Neutrophil (primary cell): ENCODE measurements at regions not wholly inside any gene's neighbourhood (a gene's known extent, or its start where the extent isn't known, plus 50 kb on each side); places are given as distances from the start of the nearest gene placed in this dataset.
A peak's percentile ranks its signal among the peaks of the same experiment; 100 is the strongest.
"Not testable (repeated sequence)": the region's sequence is repeated elsewhere in the genome, so short reads cannot be mapped to it uniquely, and the experiment has no call there.

Experiments used
- H3K27ac ChIP-seq: fragments of 200-600 bp; sonication (generic); 2 replicates; pipeline ENCODE4 v1.5.1; 2016; ENCODE audit warnings: mild to moderate bottlenecking, moderate library complexity
- H3K27me3 ChIP-seq: fragments of 200-600 bp; sonication (generic); 2 replicates; pipeline ENCODE4 v1.6.0; 2016; ENCODE audit warnings: mild to moderate bottlenecking
- H3K36me3 ChIP-seq: fragments of 200-600 bp; sonication (generic); 2 replicates; pipeline ENCODE4 v1.5.1; 2017
- H3K4me1 ChIP-seq, 2 experiments: fragments of 200-600 bp in 1 of 2; sonication (generic) in 1 of 2; 1 replicate in 1 of 2; 2 replicates in 1 of 2; pipeline versions ENCODE4 v1.5.1 to v1.6.1; 2013 to 2016; ENCODE audit warnings: low read depth in 1 of 2, low read length in 1 of 2, mild to moderate bottlenecking in 1 of 2, moderate library complexity in 1 of 2; ENCODE audit not compliant: control insufficient read depth in 1 of 2, insufficient read depth in 1 of 2
- H3K4me3 ChIP-seq, 2 experiments: fragments of 200-600 bp in 1 of 2; sonication (generic) in 1 of 2; 1 replicate in 1 of 2; 2 replicates in 1 of 2; pipeline ENCODE4 v1.5.1; 2013 to 2016; ENCODE audit warnings: low read depth in 1 of 2, low read length in 1 of 2, mild to moderate bottlenecking in 1 of 2, moderate library complexity in 1 of 2
- H3K9me3 ChIP-seq: fragments of 200-600 bp; sonication (generic); 2 replicates; pipeline ENCODE4 v1.5.1; 2016
- TF ChIP-seq, protein P1 (sequence below): fragments of 200-600 bp; sonication (generic); IDR thresholded peaks from 2 replicates; pipeline ENCODE4 v1.5.1; 2016; ENCODE audit warnings: antibody characterized with exemption

- Histone ChIP-seq H3K36me3 (no peaks in the 10 kb centered on the region), H3K4me1 (peaks cover 17 to 43% of the 10 kb centered on the region in 2 experiments), H3K9me3 (no peaks in the 10 kb centered on the region), H3K27ac (peak overlapping the region; percentile 47), H3K4me3 (peak overlapping the region in 1 of 2 experiments; percentile 24), H3K27me3 (peaks cover 11% of the 10 kb centered on the region)
- TF ChIP-seq, protein P1, sequence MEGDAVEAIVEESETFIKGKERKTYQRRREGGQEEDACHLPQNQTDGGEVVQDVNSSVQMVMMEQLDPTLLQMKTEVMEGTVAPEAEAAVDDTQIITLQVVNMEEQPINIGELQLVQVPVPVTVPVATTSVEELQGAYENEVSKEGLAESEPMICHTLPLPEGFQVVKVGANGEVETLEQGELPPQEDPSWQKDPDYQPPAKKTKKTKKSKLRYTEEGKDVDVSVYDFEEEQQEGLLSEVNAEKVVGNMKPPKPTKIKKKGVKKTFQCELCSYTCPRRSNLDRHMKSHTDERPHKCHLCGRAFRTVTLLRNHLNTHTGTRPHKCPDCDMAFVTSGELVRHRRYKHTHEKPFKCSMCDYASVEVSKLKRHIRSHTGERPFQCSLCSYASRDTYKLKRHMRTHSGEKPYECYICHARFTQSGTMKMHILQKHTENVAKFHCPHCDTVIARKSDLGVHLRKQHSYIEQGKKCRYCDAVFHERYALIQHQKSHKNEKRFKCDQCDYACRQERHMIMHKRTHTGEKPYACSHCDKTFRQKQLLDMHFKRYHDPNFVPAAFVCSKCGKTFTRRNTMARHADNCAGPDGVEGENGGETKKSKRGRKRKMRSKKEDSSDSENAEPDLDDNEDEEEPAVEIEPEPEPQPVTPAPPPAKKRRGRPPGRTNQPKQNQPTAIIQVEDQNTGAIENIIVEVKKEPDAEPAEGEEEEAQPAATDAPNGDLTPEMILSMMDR: no peak
These were observed 58.1 kb upstream of the MSMB start for GRCh38 chr10:46104071-46104585.

GRCh38 chr10:46105416-46105815 is 59.3 kb upstream of the MSMB start:
- Histone ChIP-seq H3K4me3 (peak overlapping the region; percentile 53 to 67), H3K27me3 (peaks cover 11% of the 10 kb centered on the region), H3K27ac (peak overlapping the region; percentile 85), H3K4me1 (peaks cover 17 to 41% of the 10 kb centered on the region in 2 experiments)
- not testable (repeated sequence) for H3K9me3 ChIP-seq, H3K36me3 ChIP-seq

DNA sequence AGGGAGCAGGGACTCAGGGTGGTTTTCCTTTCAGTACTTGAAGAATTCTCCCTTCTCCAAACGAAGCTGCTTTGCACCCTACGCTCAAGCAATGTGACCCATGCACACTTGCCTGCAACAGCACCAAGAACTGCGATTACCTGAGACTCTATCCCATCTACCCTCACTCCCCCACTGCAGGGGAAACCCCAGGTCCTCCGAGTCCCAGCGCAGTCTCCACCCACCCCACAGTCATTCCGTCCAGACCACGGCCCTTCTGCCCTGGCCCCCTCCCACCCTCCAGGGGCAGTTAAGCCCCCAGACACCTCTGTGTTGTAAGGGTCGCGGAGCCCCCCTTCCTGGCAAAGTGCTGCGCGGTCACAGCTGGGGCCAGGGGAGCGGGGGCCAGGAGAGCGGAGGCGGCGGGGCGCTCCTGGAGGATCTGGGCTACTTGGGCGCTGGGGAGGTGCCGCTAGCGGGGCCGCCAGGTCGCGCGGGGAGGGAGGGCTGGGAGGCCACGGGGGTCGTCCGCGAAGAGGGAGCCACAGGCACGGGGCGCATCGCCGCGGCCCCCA is 59.9 kb upstream of the MSMB start:
- not testable (repeated sequence) for H3K36me3 ChIP-seq, H3K9me3 ChIP-seq
- H3K27ac ChIP-seq: peak overlapping the region; percentile 85
- H3K4me3 ChIP-seq: peak overlapping the region; percentile 53 to 67
- peaks cover 11% of the 10 kb centered on the region for H3K27me3 ChIP-seq
- H3K4me1 ChIP-seq: peaks cover 17 to 41% of the 10 kb centered on the region in 2 experiments

GRCh38 chr10:46106410-46107255 is 60.6 kb upstream of the MSMB start:
- TF ChIP-seq, protein P1: peak; percentile 63
- no peaks in the 10 kb centered on the region for H3K36me3 ChIP-seq
- H3K4me3 ChIP-seq: peak overlapping the region; percentile 53 to 67
- H3K27me3 ChIP-seq: peaks cover 11% of the 10 kb centered on the region
- no peaks in the 10 kb centered on the region for H3K9me3 ChIP-seq
- peak overlapping the region; percentile 85 for H3K27ac ChIP-seq
- peaks cover 17 to 35% of the 10 kb centered on the region in 2 experiments for H3K4me1 ChIP-seq

DNA sequence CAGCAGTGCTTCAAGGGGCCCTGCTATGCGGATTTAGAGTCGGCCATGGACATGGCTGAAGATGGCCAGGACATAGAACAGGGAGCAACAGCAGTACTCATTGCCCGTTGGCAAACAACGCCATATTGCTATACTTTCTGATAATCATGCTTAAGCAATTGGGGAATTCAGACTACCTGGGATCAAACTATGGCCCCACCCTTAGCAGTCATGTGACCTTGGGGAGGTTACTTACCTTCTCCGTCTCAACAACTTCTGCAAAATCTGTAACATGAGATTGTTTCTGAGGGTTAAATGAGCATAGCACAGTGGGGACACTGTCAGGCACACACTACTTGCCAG is 62.1 kb upstream of the MSMB start:
- not testable (repeated sequence) for H3K9me3 ChIP-seq, H3K36me3 ChIP-seq
- Histone ChIP-seq H3K4me3 (peak overlapping the region in 1 of 2 experiments; percentile 67), H3K4me1 (peaks cover 17 to 32% of the 10 kb centered on the region in 2 experiments), H3K27me3 (peaks cover 11% of the 10 kb centered on the region), H3K27ac (peak overlapping the region; percentile 27)

DNA sequence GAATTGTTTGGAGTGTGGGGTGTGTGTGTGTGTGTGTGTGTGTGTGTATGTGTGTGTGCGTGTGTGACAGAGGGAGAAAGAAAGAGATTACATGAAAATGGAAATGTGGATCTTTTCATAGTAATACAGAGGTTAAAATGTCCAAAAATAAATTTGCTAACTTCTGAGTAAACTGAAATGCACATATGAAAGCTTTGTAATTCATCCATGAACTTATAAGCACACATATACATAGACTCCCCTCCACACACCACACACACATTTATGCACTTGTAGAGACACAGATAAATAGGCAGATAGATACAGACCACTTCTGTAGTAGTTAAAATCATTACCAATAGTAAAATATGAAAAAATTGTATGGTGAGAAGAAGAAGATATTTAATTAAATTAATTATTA is 108.2 kb upstream of the MSMB start:
- not testable (repeated sequence) for H3K4me1 ChIP-seq, H3K9me3 ChIP-seq, H3K36me3 ChIP-seq, H3K4me3 ChIP-seq, H3K27ac ChIP-seq, H3K27me3 ChIP-seq

GRCh38 chr10:46154683-46155082 is 108.6 kb upstream of the MSMB start:
- H3K36me3 ChIP-seq, H3K27me3 ChIP-seq, H3K27ac ChIP-seq, H3K4me3 ChIP-seq, H3K9me3 ChIP-seq, H3K4me1 ChIP-seq: not testable (repeated sequence)

DNA sequence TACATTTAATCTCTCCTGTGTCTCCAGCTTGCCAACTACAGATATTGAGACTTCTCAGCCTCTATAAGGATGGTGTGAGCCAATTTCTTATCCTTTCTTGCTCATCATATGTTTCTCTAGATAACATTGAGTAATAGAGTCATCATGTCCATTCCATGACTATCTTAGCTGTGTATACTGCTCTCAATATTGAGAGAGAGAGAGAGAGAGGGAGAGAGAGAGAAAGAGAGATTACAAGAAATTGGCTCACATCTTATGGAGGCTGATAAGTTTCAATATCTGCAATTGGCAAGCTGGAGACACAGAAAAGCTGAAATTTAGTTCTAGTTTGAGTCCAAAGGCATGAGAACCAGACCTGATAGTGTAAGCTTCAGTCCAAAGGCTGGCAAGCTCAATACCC is 110.8 kb upstream of the MSMB start:
- H3K36me3 ChIP-seq, H3K4me3 ChIP-seq, H3K9me3 ChIP-seq, H3K27ac ChIP-seq, H3K4me1 ChIP-seq, H3K27me3 ChIP-seq: not testable (repeated sequence)
